SU-DHL-6 (cell line): ENCODE measurements at regions not wholly inside any gene's neighbourhood (a gene's known extent, or its start where the extent isn't known, plus 50 kb on each side); places are given as distances from the start of the nearest gene placed in this dataset.
"Not testable (repeated sequence)": the region's sequence is repeated elsewhere in the genome, so short reads cannot be mapped to it uniquely, and the experiment has no call there.

ENCODE experiments used
- H2AFZ ChIP-seq: fragments of 200-600 bp; sonication (generic); 2 replicates; pipeline ENCODE4 v1.6.1; 2014; ENCODE audit warnings: low read depth, mild to moderate bottlenecking, moderate library complexity, mixed read lengths, antibody characterized with exemption, low read length; ENCODE audit not compliant: severe bottlenecking
- H3F3A ChIP-seq: fragments of 200-600 bp; shearing (Covaris generic); 2 replicates; pipeline ENCODE4 v1.6.0; 2016; ENCODE audit warnings: antibody characterized with exemption, mild to moderate bottlenecking; ENCODE audit not compliant: insufficient read depth
- H3K27ac ChIP-seq: fragments of 200-600 bp; sonication (generic); 2 replicates; pipeline ENCODE4 v1.5.1; 2016; ENCODE audit warnings: low read depth, mild to moderate bottlenecking, low read length, moderate library complexity, mixed read lengths
- H3K27me3 ChIP-seq: fragments of 200-600 bp; sonication (generic), shearing (Covaris generic); 2 replicates; pipeline ENCODE4 v1.6.0; 2014; ENCODE audit warnings: mild to moderate bottlenecking, low read length
- H3K36me3 ChIP-seq: fragments of 200-600 bp; sonication (generic); 2 replicates; pipeline ENCODE4 v1.6.1; 2014; ENCODE audit warnings: mild to moderate bottlenecking, low read length, mixed read lengths
- H3K4me2 ChIP-seq: fragments of 300-600, 200-600 bp; shearing (Covaris generic), sonication (generic); 2 replicates; pipeline ENCODE4 v1.6.0; 2014; ENCODE audit warnings: low read length, low read depth, mild to moderate bottlenecking; ENCODE audit not compliant: poor library complexity, severe bottlenecking
- H3K4me3 ChIP-seq: fragments of 200-600 bp; sonication (generic); 2 replicates; pipeline ENCODE4 v1.5.1; 2014; ENCODE audit warnings: antibody characterized with exemption, low read length, mild to moderate bottlenecking, mixed read lengths; ENCODE audit not compliant: insufficient read depth, poor library complexity, severe bottlenecking
- H3K79me2 ChIP-seq: fragments of 200-600 bp; sonication (generic); 2 replicates; pipeline ENCODE4 v1.6.1; 2014; ENCODE audit warnings: mild to moderate bottlenecking, low read length, moderate library complexity; ENCODE audit not compliant: insufficient read depth
- H3K9ac ChIP-seq: fragments of 200-600 bp; sonication (generic); 2 replicates; pipeline ENCODE4 v1.7.0; 2014; ENCODE audit warnings: mild to moderate bottlenecking, low read length
- H3K9me2 ChIP-seq: fragments of 200-600 bp; sonication (generic); replicated peaks from 2 replicates; pipeline ENCODE4 v1.6.1; 2014; ENCODE audit warnings: low read length; ENCODE audit not compliant: insufficient read depth
- H3K9me3 ChIP-seq: fragments of 200-600 bp; sonication (generic); 2 replicates; pipeline ENCODE4 v1.6.1; 2014; ENCODE audit warnings: low read length, mixed read lengths; ENCODE audit not compliant: insufficient read depth
- H4K20me1 ChIP-seq: fragments of 200-600 bp; sonication (generic); 2 replicates; pipeline ENCODE4 v1.6.1; 2014; ENCODE audit warnings: low read depth, mild to moderate bottlenecking, antibody characterized with exemption, low read length, moderate library complexity, mixed read lengths
- EZH2phosphoT487 ChIP-seq: fragments of 200-600 bp; sonication (generic), shearing (Covaris generic); conservative IDR thresholded peaks from 2 replicates; pipeline ENCODE4 v1.6.1; 2018; ENCODE audit warnings: mild to moderate bottlenecking, antibody characterized with exemption, low read length, moderate library complexity, mixed read lengths
- TF ChIP-seq, protein P1 (sequence below): fragments of 200-600 bp; sonication (generic); IDR thresholded peaks from one replicate; pipeline ENCODE4 v1.5.1; 2017; ENCODE audit warnings: antibody characterized with exemption, mild to moderate bottlenecking, low read length, moderate library complexity; ENCODE audit not compliant: insufficient read depth, poor library complexity, severe bottlenecking

DNA sequence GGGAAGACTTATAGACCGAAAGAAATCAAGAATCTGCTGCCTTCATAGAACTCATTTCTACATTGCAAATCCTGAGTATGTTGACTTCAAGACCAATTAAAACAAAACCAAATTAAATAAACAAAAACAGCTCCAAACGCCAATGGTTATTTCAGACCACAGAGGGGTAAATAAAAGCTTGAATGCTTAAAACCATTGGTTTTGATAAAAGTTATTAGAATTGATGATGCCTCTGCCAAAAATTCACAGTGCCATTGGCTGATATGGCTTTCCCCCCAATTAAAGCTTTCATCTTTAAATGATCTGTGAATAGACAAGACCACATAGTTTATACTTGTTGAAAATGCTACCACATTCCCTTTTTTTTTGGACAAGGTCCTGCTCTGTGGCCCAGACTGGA, 188.5 kb downstream of the NFKBIZ start:
- no peaks in the 10 kb centered on the region for H4K20me1 ChIP-seq

DNA sequence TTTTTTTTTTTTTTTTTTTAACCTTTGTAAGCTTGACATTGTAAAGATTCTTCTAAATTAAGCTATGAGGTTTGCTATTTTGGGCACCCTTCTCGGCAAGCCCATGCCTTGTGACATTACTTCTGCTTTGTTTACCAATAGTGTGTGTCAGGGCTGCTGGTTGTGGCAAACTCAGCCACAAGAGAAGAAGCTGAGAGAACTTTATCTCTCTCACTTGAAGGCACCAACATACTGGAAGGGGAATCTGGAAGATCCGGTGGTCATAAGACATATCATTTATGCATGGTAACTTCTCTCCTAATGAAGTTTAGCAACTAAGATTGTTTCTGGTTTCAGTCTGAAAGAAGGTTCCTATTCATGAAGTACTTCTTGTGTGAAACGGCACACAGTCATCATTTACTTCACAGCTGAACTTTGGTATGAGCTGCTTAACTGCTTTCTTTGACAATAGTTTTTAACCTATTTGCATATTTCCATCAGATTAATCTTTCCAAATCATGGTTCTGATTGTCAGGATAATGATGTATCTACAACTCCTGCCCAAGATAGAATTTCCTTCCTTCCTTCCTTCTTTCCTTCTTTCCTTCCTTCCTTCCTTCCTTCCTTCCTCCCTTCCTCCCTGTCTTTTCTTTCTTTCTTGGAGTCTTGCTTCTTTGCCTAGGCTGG, 189.3 kb downstream of the NFKBIZ start:
- Histone ChIP-seq H3K9ac (peak overlapping the region; percentile 28), H3F3A (no peaks in the 10 kb centered on the region; the same call in 1 of the 2 replicates), H3K9me3 (no peaks in the 10 kb centered on the region), H3K4me3 (peak overlapping the region; percentile 22), H2AFZ (peak overlapping the region; percentile 45), H3K27ac (peak overlapping the region; percentile 93), H4K20me1 (no peaks in the 10 kb centered on the region), H3K27me3 (no peaks in the 10 kb centered on the region), H3K9me2 (no peaks in the 10 kb centered on the region), H3K36me3 (no peaks in the 10 kb centered on the region), H3K79me2 (no peaks in the 10 kb centered on the region), H3K4me2 (peak overlapping the region; percentile 70)
- TF ChIP-seq, protein P1, sequence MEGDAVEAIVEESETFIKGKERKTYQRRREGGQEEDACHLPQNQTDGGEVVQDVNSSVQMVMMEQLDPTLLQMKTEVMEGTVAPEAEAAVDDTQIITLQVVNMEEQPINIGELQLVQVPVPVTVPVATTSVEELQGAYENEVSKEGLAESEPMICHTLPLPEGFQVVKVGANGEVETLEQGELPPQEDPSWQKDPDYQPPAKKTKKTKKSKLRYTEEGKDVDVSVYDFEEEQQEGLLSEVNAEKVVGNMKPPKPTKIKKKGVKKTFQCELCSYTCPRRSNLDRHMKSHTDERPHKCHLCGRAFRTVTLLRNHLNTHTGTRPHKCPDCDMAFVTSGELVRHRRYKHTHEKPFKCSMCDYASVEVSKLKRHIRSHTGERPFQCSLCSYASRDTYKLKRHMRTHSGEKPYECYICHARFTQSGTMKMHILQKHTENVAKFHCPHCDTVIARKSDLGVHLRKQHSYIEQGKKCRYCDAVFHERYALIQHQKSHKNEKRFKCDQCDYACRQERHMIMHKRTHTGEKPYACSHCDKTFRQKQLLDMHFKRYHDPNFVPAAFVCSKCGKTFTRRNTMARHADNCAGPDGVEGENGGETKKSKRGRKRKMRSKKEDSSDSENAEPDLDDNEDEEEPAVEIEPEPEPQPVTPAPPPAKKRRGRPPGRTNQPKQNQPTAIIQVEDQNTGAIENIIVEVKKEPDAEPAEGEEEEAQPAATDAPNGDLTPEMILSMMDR: no peak
- no peak for TF ChIP-seq EZH2phosphoT487

More for the DNA sequence above, 188.5 kb downstream of the NFKBIZ start:
- Histone ChIP-seq H3K4me2 (peak overlapping the region; percentile 70), H3K36me3 (no peaks in the 10 kb centered on the region), H3K79me2 (no peaks in the 10 kb centered on the region), H3K9me2 (no peaks in the 10 kb centered on the region), H3K9ac (no peak overlapping the region), H3K27ac (peak overlapping the region; percentile 93), H3K4me3 (peak overlapping the region; percentile 11), H3F3A (no peaks in the 10 kb centered on the region; the same call in 1 of the 2 replicates), H2AFZ (peak overlapping the region; percentile 45), H3K9me3 (no peaks in the 10 kb centered on the region), H3K27me3 (no peaks in the 10 kb centered on the region)
- TF ChIP-seq, protein P1: no peak
- TF ChIP-seq EZH2phosphoT487: no peak

DNA sequence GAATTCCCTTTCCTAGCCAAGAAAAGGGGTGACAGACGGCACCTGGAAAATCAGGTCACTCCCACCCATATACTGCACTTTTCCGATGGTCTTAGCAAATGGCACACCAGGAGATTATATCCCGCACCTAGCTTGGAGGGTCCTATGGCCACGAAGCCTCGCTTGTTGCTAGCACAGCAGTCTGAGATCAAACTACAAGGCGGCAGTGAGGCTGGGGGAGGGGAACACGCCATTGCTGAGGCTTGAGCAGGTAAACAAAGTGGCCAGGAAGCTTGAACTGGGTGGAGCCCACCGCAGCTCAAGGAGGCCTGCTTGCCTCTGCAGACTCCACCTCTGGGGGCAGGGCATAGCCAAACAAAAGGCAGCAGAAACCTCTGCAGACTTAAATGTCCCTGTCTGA, 190.8 kb downstream of the NFKBIZ start:
- H3K27ac ChIP-seq: not testable (repeated sequence)

DNA sequence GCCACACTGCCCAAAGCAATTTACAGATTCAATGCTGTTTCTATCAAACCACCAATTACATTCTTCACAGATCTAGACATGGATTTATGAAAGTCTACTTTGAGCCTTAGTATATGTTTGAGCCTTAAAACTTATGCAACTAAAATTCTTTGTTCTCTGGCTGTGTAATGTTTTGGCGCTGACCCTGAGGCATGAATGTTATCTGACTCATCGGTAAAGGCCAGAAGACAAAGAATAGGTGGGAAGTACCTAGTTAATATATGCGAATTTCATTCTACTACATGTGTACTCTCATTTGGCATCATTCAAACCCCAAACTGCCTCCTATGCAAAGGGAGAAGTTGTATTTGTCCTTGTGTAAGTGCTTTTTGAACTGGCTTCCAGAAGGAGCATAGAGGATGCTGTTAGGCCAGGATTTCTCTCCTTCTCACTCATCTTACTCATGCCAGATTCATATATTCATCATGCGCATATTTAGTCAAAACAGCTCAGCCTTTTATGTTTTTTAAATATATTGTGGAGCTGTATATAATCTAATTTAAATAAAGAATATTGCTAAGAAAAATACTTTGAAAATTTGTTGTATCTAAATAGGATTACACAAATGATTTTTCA, 204.2 kb downstream of the NFKBIZ start:
- H3F3A ChIP-seq: no peaks in the 10 kb centered on the region
- no peak overlapping the region for H2AFZ ChIP-seq
- H3K4me2 ChIP-seq: no peak overlapping the region
- TF ChIP-seq EZH2phosphoT487: no peak
- TF ChIP-seq, protein P1: no peak
- peaks cover 14% of the 10 kb centered on the region; the same call in 1 of the 2 replicates for H3K9me3 ChIP-seq
- no peaks in the 10 kb centered on the region for H4K20me1 ChIP-seq
- H3K9me2 ChIP-seq: no peaks in the 10 kb centered on the region
- H3K27me3 ChIP-seq: no peaks in the 10 kb centered on the region
- H3K79me2 ChIP-seq: no peaks in the 10 kb centered on the region
- H3K36me3 ChIP-seq: no peaks in the 10 kb centered on the region
- H3K4me3 ChIP-seq: no peak overlapping the region
- H3K9ac ChIP-seq: no peak overlapping the region
- no peak overlapping the region for H3K27ac ChIP-seq

More for the DNA sequence above, 190.8 kb downstream of the NFKBIZ start:
- H3K4me2 ChIP-seq, H3K4me3 ChIP-seq, H3K9me3 ChIP-seq, H3F3A ChIP-seq, H3K27me3 ChIP-seq, H3K36me3 ChIP-seq, H4K20me1 ChIP-seq, H3K79me2 ChIP-seq, H3K9ac ChIP-seq, H2AFZ ChIP-seq, H3K9me2 ChIP-seq: not testable (repeated sequence)
